Rectal smooth muscle tissue (tissue), 1 donor: ENCODE measurements at regions not wholly inside any gene's neighbourhood (a gene's known extent, or its start where the extent isn't known, plus 50 kb on each side); places are given as distances from the start of the nearest gene placed in this dataset.
"Not testable (repeated sequence)": the region's sequence is repeated elsewhere in the genome, so short reads cannot be mapped to it uniquely, and the experiment has no call there.

Experiments
- H3K27ac ChIP-seq: one replicate; pipeline ENCODE4 v1.7.0; 2013; ENCODE audit warnings: low read depth, low read length, inconsistent platforms
- H3K27me3 ChIP-seq: one replicate; pipeline ENCODE4 v1.7.0; 2013; ENCODE audit warnings: low read length; ENCODE audit not compliant: control insufficient read depth, insufficient read depth
- H3K36me3 ChIP-seq: one replicate; pipeline ENCODE4 v1.7.0; 2013; ENCODE audit warnings: low read length; ENCODE audit not compliant: control insufficient read depth, insufficient read depth
- H3K4me1 ChIP-seq: one replicate; pipeline ENCODE4 v1.7.0; 2013; ENCODE audit warnings: low read length; ENCODE audit not compliant: control insufficient read depth, insufficient read depth
- H3K4me3 ChIP-seq: one replicate; pipeline ENCODE4 v1.7.0; 2013; ENCODE audit warnings: low read length
- H3K9ac ChIP-seq: one replicate; pipeline ENCODE4 v1.7.0; 2013; ENCODE audit warnings: low read length

DNA sequence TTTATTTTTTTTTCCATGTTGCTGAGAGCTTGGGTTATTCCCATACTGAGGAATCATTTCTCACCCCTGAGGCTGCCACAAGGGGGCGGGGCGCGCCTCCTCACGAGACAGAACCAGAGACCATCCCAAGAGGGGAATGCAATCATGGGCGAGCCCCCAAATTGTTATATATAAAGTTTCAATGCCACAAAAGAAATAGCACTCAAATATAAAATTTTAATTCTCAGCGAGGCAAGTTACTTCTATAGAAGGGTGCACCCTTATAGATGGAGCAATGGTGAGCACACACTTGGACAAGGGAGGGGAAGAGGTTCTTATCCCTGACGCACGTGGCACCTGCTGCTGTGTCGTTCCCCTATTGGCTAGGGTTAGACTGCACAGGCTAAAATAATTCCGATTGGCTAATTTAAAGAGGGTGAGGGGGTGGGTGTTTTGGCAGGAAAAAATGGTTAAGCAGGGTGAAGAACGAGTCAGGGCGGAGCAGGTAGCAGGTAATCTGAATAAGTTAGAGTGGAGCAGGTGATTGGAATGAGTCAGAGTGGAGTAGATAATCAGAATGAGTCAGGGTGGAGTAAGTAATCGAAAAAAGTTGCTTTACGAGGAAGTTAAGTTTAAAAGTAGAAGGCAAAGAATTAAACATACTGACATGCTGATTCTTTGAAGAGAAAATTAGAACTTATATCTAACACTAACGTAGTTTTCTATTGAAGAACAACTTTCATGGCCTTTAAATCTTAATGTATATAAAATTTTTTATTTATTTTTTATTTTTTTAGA, 177.5 kb downstream of the MTCL1 start:
- Histone ChIP-seq H3K4me1 (no peaks in the 10 kb centered on the region), H3K27ac (no peak overlapping the region), H3K27me3 (no peaks in the 10 kb centered on the region), H3K4me3 (no peak overlapping the region), H3K9ac (no peak overlapping the region), H3K36me3 (no peaks in the 10 kb centered on the region)

DNA sequence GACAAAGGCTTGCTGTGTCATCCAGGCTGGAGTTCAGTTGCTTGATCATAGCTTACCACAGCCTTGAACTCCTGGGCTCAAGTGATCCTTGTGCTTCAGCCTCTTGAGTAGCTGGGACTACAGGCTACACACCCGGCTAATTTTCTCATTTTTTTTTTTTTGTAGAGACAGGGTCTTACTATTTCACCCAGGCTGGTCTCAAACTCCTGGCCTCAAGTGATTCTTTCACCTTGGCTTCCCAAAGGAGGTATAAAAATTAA, 178.0 kb downstream of the MTCL1 start:
- H3K4me1 ChIP-seq, result no peaks in the 10 kb centered on the region
- no peak overlapping the region for H3K4me3 ChIP-seq
- no peaks in the 10 kb centered on the region for H3K27me3 ChIP-seq
- no peak overlapping the region for H3K9ac ChIP-seq
- H3K36me3 ChIP-seq, result no peaks in the 10 kb centered on the region
- no peak overlapping the region for H3K27ac ChIP-seq

DNA sequence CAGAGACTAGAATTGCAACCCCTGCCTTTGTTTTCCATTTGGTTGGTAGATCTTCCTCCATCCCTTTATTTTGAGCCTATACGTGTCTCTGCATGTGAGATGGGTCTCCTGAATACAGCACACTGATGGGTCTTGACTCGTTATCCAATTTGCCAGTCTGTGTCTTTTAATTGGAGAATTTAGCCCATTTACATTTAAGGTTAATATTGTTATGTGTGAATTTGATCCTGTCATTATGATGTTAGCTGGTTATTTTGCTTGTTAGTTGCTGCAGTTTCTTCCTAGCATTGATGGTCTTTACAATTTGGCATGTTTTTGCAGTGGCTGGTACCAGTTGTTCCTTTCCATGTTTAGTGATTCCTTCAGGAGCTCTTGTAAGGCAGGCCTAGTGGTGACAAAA, 182.5 kb downstream of the MTCL1 start:
- not testable (repeated sequence) for H3K4me1 ChIP-seq, H3K27ac ChIP-seq, H3K4me3 ChIP-seq, H3K9ac ChIP-seq, H3K27me3 ChIP-seq, H3K36me3 ChIP-seq

DNA sequence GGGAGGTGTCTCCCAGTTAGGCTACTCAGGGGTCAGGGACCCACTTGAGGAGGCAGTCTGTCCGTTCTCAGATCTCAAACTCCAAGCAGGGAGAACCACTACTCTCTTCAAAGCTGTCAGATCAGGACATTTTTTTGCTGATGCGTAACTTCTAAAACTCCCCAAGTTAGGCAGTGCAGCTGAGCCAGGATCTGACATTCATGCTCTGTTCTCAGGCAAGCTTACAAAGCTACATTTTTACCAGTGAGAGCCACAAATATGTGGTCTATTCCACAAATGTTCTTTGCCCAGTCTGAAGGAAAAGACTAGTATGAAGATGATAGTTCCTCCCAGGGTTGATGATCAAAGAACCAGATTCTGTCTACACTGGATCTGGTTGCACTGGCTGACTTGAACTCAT, 184.1 kb downstream of the MTCL1 start:
- Histone ChIP-seq H3K9ac (no peak overlapping the region), H3K4me1 (no peaks in the 10 kb centered on the region), H3K36me3 (no peaks in the 10 kb centered on the region), H3K27me3 (no peaks in the 10 kb centered on the region), H3K27ac (no peak overlapping the region), H3K4me3 (no peak overlapping the region)

DNA sequence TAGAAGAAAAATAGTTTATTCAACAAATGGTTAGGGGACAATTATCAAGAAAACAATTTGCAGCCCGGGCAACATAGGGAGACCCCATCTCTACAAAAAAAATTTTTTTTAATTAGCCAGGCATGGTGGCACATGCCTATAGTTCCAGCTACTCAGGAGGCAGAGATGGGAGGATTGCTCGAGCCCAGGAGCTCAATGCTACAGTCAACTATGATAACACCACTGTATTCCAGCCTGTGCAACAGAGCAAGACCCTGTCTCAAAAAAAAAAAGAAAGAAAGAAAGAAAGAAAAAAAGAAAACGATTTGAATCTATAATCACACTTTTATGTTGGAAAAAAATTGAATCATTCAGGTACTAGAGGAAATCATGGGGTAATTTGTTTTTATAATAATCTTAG, 185.1 kb downstream of the MTCL1 start:
- not testable (repeated sequence) for H3K27me3 ChIP-seq, H3K27ac ChIP-seq, H3K4me3 ChIP-seq, H3K9ac ChIP-seq, H3K36me3 ChIP-seq, H3K4me1 ChIP-seq

DNA sequence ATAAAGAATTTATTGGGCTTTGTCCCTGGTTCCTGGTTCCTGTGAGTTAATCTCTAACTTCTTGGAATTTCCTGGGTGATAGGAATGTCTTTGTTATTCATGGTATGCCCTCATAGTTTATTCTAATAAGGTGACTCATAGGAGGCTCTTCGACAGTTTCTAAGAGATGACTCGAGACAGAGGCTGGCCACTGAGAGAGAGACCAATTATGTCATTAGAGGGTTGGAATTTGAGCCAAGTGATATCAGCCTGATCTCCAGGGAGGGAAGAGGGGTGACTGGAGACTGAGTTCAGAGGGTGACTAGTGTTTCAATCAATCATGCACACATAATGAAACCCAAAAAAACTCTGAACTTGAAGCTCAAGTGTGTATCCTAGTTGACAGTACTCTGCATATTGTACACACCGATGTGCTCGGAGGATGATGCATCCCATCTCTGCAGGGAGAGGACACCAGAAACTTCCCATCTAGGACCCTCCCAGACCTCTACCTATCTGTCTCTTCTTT, 185.7 kb downstream of the MTCL1 start:
- no peak overlapping the region for H3K4me3 ChIP-seq
- no peaks in the 10 kb centered on the region for H3K36me3 ChIP-seq
- no peaks in the 10 kb centered on the region for H3K27me3 ChIP-seq
- H3K9ac ChIP-seq, result no peak overlapping the region
- no peaks in the 10 kb centered on the region for H3K4me1 ChIP-seq
- H3K27ac ChIP-seq, result no peak overlapping the region

DNA sequence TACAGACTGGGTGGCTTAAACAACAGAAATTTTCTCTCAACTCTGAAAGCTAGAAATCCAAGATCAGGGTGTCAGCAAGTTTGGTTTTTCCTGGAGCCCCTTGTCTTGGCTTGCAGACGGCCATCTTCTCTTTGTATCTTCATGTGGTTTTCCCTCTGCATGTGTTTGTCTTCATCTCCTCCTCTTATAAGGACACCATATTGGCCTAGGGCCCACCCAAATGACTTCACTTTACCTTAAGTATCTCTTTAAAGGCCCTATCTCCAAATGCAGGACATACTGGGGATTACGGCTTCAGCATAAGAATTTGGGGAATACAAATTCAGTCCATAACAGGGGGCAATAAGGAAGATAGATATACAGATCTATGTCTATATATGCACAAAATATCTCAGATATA, 187.9 kb downstream of the MTCL1 start:
- Histone ChIP-seq H3K4me3 (no peak overlapping the region), H3K27ac (no peak overlapping the region), H3K27me3 (no peaks in the 10 kb centered on the region), H3K9ac (no peak overlapping the region), H3K36me3 (no peaks in the 10 kb centered on the region), H3K4me1 (no peaks in the 10 kb centered on the region)

DNA sequence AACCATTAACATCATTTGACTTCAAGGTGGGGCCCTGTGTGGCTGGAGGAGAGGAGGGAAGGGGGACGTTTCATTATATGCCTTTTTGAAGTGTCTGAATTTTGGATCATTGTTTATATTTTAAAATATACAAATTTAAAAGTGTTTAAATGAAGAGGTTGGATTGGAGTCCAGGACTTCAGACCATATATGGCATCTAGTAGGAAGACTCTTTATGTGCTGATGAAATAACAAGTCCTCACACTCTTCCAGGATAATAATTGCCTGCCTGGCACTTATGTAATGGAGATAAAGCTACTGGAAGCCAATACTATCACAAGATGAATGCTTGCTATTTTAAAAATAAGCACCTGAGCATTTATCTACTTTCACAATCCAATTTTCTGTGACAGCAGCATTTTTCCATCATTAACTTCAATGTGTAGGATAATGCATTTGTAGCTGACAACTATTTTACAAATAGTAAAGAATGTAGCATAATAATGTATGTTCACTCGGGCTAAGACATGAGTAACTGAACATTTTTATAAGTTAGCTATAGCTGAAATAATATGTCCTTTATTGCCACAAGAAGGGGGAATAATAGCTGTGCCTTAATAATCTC, 188.4 kb downstream of the MTCL1 start:
- H3K36me3 ChIP-seq, result no peaks in the 10 kb centered on the region
- H3K4me1 ChIP-seq, result no peaks in the 10 kb centered on the region
- H3K9ac ChIP-seq, result no peak overlapping the region
- H3K27ac ChIP-seq, result no peak overlapping the region
- H3K4me3 ChIP-seq, result no peak overlapping the region
- no peaks in the 10 kb centered on the region for H3K27me3 ChIP-seq

DNA sequence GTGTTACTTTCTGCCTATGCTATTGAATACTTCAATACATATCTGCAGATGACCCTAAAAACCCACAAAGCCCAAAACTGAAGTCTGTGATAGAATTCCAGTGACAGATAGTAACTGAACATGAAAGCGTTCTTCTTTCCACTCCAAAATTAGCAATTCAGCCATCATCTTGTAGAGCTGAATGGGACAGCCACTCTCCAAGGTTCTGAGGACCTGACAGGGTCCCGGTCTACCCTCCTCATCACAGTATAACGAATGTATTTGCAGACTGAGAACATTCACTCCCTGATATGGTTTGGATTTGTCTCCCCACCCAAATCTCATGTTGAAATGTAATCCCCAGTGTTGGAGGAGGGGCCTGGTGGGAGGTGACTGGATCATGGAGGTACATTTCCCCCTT, 189.5 kb downstream of the MTCL1 start:
- Histone ChIP-seq H3K4me3 (no peak overlapping the region), H3K9ac (no peak overlapping the region), H3K36me3 (no peaks in the 10 kb centered on the region), H3K27me3 (no peaks in the 10 kb centered on the region), H3K4me1 (no peaks in the 10 kb centered on the region), H3K27ac (no peak overlapping the region)

DNA sequence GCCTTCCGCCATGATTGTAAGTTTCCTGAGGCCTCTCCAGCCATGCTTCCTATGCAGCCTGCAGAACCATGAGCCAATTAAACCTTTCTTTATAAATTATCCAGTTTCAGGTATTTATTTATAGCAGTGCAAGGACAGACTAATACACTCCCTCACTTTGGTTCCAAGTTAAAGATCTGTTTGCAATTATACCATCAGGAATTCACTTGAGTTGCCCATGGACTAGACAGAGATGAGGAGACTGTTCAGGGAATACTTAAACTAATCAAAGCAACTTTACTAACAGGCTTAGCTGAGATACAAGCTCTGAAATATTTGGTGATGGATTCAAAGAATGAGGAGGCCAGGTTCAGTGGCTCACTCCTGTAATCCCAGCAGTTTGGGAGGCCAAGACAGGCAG, 190.0 kb downstream of the MTCL1 start:
- Histone ChIP-seq H3K27ac (no peak overlapping the region), H3K27me3 (no peaks in the 10 kb centered on the region), H3K36me3 (no peaks in the 10 kb centered on the region), H3K4me1 (no peaks in the 10 kb centered on the region), H3K4me3 (no peak overlapping the region), H3K9ac (no peak overlapping the region)

DNA sequence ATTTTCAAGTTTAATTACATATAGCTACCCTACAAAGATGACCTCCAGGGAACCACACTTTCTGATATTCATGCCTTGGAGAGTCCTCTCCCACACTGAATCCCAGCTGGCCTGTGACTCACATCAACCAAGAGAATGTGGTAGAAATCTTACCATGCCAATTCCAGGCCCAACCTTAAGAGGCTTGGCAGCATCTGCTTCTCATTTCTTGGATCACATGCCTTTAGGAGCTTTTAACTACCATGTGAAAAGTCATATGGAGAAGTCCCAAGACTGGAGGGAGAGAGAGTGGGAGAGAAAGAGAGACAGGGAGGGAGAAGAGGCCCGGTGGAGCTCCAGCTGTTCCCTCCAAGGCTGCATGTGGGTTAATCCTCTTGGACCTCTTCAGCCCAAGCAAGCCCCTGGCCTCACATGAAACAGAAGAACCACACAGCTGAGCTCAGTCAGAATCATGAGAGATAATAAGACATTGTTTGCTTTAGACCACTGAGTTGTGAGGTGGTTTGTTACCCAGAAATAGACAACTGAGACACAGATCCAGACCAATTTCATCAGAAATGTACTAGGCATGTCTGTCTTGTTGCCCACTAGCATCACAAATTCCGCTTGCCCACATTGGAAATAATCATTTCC, 190.7 kb downstream of the MTCL1 start:
- no peak overlapping the region for H3K9ac ChIP-seq

DNA sequence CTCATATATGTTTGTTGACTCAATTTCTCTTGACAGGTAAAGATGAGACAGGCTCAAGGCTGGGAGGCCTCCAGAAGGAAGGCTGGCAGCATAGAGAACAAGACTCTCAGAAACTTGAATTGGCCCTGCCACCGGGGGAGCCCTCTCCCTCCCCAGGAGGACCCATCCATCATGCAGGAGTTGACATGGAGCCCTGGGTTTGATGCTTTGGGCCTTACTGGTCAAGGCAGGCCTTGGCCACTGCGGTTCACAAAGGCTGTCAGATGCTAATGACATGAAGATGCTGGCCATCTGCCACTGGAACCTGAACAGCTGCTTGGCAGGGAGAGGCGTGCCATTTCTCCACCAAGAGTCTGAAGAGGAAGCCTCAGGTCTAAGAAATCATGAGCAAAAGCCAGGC, 193.6 kb downstream of the MTCL1 start:
- Histone ChIP-seq H3K9ac (no peak overlapping the region), H3K4me3 (no peak overlapping the region), H3K4me1 (no peaks in the 10 kb centered on the region), H3K36me3 (no peaks in the 10 kb centered on the region), H3K27ac (no peak overlapping the region), H3K27me3 (no peaks in the 10 kb centered on the region)

More for the DNA sequence above, 190.7 kb downstream of the MTCL1 start:
- no peak overlapping the region for H3K4me3 ChIP-seq
- no peaks in the 10 kb centered on the region for H3K36me3 ChIP-seq
- no peaks in the 10 kb centered on the region for H3K27me3 ChIP-seq
- no peak overlapping the region for H3K27ac ChIP-seq
- no peaks in the 10 kb centered on the region for H3K4me1 ChIP-seq

DNA sequence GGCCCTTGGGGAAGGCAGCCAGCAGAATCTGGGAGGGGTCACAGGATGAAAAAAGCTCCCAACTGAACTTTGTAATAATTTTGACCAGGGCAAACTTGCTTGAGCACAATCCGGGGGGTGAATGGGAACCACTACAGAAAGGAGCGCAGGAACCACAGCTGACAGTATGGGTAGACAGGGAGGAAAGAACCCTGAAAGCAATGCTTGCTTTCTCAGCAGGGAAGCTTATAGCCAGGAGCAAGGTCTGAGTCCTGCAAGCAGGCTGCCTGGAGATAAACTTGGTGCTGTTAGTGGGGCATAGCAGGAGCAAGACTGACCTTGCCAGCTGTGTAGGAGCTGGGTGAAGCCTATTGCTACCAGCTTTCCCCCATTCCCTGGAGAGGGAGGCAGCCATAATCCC, 195.2 kb downstream of the MTCL1 start:
- Histone ChIP-seq H3K9ac (no peak overlapping the region), H3K4me3 (no peak overlapping the region), H3K27me3 (no peaks in the 10 kb centered on the region), H3K36me3 (no peaks in the 10 kb centered on the region), H3K4me1 (no peaks in the 10 kb centered on the region), H3K27ac (no peak overlapping the region)
